Uterus (tissue), 2 donors: ENCODE measurements at regions not wholly inside any gene's neighbourhood (a gene's known extent, or its start where the extent isn't known, plus 50 kb on each side); places are given as distances from the start of the nearest gene placed in this dataset.

ENCODE experiments used
- POLR2A ChIP-seq, 2 donors: fragments of 450-650 bp; IDR thresholded peaks; one replicate each; pipeline ENCODE4 v1.6.1; 2016; ENCODE audit warnings: antibody characterized with exemption in 2 of 2, mild to moderate bottlenecking in 1 of 2, moderate library complexity in 1 of 2
- TF ChIP-seq, protein P1 (sequence below), 4 experiments: fragments of 200-600 bp in 2 of 4; fragments of 450-650 bp in 2 of 4; sonication (generic) in 2 of 4; IDR thresholded peaks; one replicate each; pipeline ENCODE4 v1.5.1; 2016 to 2019; ENCODE audit warnings: antibody characterized with exemption in 4 of 4, mild to moderate bottlenecking in 2 of 4, moderate library complexity in 1 of 4

DNA sequence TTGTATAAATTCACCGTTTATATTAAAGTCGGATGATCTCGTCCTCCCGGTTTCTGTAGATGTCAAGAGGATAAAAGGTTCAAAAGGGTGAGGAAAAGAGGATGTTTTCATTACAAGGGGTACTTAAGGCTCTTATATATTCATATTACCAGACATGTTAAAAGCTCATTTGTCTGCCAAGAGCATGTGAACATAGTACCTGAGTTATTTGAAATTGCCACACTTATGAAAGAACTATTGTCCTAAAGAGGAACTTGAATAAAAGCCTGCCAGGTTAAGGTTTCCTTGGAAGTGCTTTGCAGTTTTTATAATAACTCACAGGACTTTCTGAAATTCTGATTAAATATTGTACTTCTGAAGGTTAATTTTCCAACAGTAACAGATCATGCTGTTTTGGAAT, 1915.1 kb downstream of the MAT2B start:
- TF ChIP-seq, protein P1, sequence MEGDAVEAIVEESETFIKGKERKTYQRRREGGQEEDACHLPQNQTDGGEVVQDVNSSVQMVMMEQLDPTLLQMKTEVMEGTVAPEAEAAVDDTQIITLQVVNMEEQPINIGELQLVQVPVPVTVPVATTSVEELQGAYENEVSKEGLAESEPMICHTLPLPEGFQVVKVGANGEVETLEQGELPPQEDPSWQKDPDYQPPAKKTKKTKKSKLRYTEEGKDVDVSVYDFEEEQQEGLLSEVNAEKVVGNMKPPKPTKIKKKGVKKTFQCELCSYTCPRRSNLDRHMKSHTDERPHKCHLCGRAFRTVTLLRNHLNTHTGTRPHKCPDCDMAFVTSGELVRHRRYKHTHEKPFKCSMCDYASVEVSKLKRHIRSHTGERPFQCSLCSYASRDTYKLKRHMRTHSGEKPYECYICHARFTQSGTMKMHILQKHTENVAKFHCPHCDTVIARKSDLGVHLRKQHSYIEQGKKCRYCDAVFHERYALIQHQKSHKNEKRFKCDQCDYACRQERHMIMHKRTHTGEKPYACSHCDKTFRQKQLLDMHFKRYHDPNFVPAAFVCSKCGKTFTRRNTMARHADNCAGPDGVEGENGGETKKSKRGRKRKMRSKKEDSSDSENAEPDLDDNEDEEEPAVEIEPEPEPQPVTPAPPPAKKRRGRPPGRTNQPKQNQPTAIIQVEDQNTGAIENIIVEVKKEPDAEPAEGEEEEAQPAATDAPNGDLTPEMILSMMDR (IDR thresholded peaks at IDR 0.05) = no peak
- TF ChIP-seq POLR2A (IDR thresholded peaks at IDR 0.05) = no peak
